SK-N-SH treated with all-trans-retinoic acid at 6 μM for 48 hours (cell line): ENCODE measurements at regions not wholly inside any gene's neighbourhood (a gene's known extent, or its start where the extent isn't known, plus 50 kb on each side); places are given as distances from the start of the nearest gene placed in this dataset.

Source experiments
- ARNTL ChIP-seq: fragments of 450-650 bp; formaldehyde crosslinking; IDR thresholded peaks from 2 replicates; pipeline ENCODE4 v1.5.0; 2020; ENCODE audit warnings: low read depth, mild to moderate bottlenecking, moderate library complexity, borderline replicate concordance
- BACH2 ChIP-seq: fragments of 250-450 bp; sonication (Bioruptor Pico); IDR thresholded peaks from 2 replicates; pipeline ENCODE4 v1.9.0; 2021; ENCODE audit warnings: mild to moderate bottlenecking, borderline replicate concordance
- CREB5 ChIP-seq: fragments of 250-450 bp; sonication (Bioruptor Pico); IDR thresholded peaks from 2 replicates; pipeline ENCODE4 v1.5.1; 2020; ENCODE audit warnings: low read depth, mild to moderate bottlenecking, moderate library complexity
- CSRNP3 ChIP-seq: fragments of 250-450 bp; sonication (Bioruptor Pico); IDR thresholded peaks from 2 replicates; pipeline ENCODE4 v1.5.1; 2021; ENCODE audit warnings: mild to moderate bottlenecking, moderate library complexity
- ESRRG ChIP-seq: fragments of 250-450 bp; sonication (Bioruptor Pico); IDR thresholded peaks from 2 replicates; pipeline ENCODE4 v1.6.1; 2021; ENCODE audit warnings: mild to moderate bottlenecking
- OSR1 ChIP-seq: fragments of 250-450 bp; sonication (Bioruptor Pico); IDR thresholded peaks from 2 replicates; pipeline ENCODE4 v1.8.0; 2022; ENCODE audit warnings: moderate library complexity, mild to moderate bottlenecking, inconsistent platforms
- PATZ1 ChIP-seq: fragments of 250-450 bp; sonication (Bioruptor Pico); IDR thresholded peaks from 2 replicates; pipeline ENCODE4 v1.8.0; 2020; ENCODE audit warnings: mild to moderate bottlenecking, moderate library complexity, borderline replicate concordance
- RARB ChIP-seq: fragments of 250-450 bp; sonication (Bioruptor Pico); IDR thresholded peaks from 2 replicates; pipeline ENCODE4 v1.8.0; 2021; ENCODE audit warnings: mild to moderate bottlenecking, moderate library complexity
- TSHZ2 ChIP-seq: fragments of 250-450 bp; sonication (Bioruptor Pico); IDR thresholded peaks from 2 replicates; pipeline ENCODE4 v1.5.0; 2020; ENCODE audit warnings: mild to moderate bottlenecking, moderate library complexity
- ZFP3 ChIP-seq: fragments of 250-450 bp; sonication (Bioruptor Pico); IDR thresholded peaks from 2 replicates; pipeline ENCODE4 v1.5.0; 2020; ENCODE audit warnings: mild to moderate bottlenecking, moderate library complexity
- ZFP30 ChIP-seq: fragments of 450-650 bp; formaldehyde crosslinking; IDR thresholded peaks from 2 replicates; pipeline ENCODE4 v1.5.0; 2022; ENCODE audit warnings: mild to moderate bottlenecking, moderate library complexity
- ZNF565 ChIP-seq: fragments of 450-650 bp; formaldehyde crosslinking; conservative IDR thresholded peaks from 2 replicates; pipeline ENCODE4 v1.5.0; 2020; ENCODE audit warnings: low read depth, mild to moderate bottlenecking, moderate library complexity

- TF ChIP-seq ZFP3 (CRISPR knock-in tag) (peak; percentile 74), CSRNP3 (CRISPR knock-in tag) (no peak), PATZ1 (peak; percentile 70; the same call in 1 of the 2 replicates), ZNF565 (CRISPR knock-in tag) (no peak), OSR1 (CRISPR knock-in tag) (no peak), RARB (CRISPR knock-in tag) (no peak), ESRRG (no peak), CREB5 (CRISPR knock-in tag) (0 out of 2 replicates have a peak, but pooled peaks have one; percentile 27), ARNTL (CRISPR knock-in tag) (no peak), BACH2 (CRISPR knock-in tag) (no peak), ZFP30 (CRISPR knock-in tag) (no peak), TSHZ2 (CRISPR knock-in tag) (no peak)
These were observed 286.7 kb downstream of the SEC14L1 start for GRCh38 chr17:77427391-77427991.
